Osteocyte (in vitro differentiated cells): ENCODE measurements at regions not wholly inside any gene's neighbourhood (a gene's known extent, or its start where the extent isn't known, plus 50 kb on each side); places are given as distances from the start of the nearest gene placed in this dataset.

Experiments used
- DNase-seq: peaks from one replicate; pipeline ENCODE4 v3.0.0; 2021; ENCODE audit warnings: mixed read lengths; ENCODE audit not compliant: unreplicated experiment; ENCODE audit errors: extremely low spot score
- H3K27ac Mint-ChIP-seq: one replicate; pipeline ENCODE4 v1.8.0; 2021; ENCODE audit warnings: mild to moderate bottlenecking, mixed read lengths; ENCODE audit not compliant: unreplicated experiment
- H3K27me3 Mint-ChIP-seq: one replicate; pipeline ENCODE4 v1.8.0; 2021; ENCODE audit warnings: mixed read lengths; ENCODE audit not compliant: unreplicated experiment
- H3K36me3 Mint-ChIP-seq: one replicate; pipeline ENCODE4 v1.8.0; 2021; ENCODE audit warnings: mixed read lengths; ENCODE audit not compliant: unreplicated experiment
- H3K4me1 Mint-ChIP-seq: one replicate; pipeline ENCODE4 v1.8.0; 2021; ENCODE audit warnings: mixed read lengths; ENCODE audit not compliant: unreplicated experiment
- H3K4me3 Mint-ChIP-seq: one replicate; pipeline ENCODE4 v1.8.0; 2021; ENCODE audit warnings: mild to moderate bottlenecking, moderate library complexity, mixed read lengths; ENCODE audit not compliant: unreplicated experiment
- H3K9me3 Mint-ChIP-seq: one replicate; pipeline ENCODE4 v1.8.0; 2021; ENCODE audit warnings: mixed read lengths; ENCODE audit not compliant: unreplicated experiment
- CTCF ChIP-seq: fragments of 200-600 bp; sonication (generic); IDR thresholded peaks from 2 replicates; pipeline ENCODE4 v1.5.0; 2021; ENCODE audit warnings: antibody characterized with exemption, mild to moderate bottlenecking, moderate library complexity

- no peaks in the 10 kb centered on the region for H3K9me3 Mint-ChIP-seq
- H3K36me3 Mint-ChIP-seq = no peaks in the 10 kb centered on the region
- no peak overlapping the region for H3K4me3 Mint-ChIP-seq
- H3K4me1 Mint-ChIP-seq = peaks cover 10% of the 10 kb centered on the region
- no peak for DNase-seq
- no peak for TF ChIP-seq CTCF
- peaks cover 29% of the 10 kb centered on the region for H3K27me3 Mint-ChIP-seq
- H3K27ac Mint-ChIP-seq = no peak overlapping the region
Observed at GRCh38 chr2:176585291-176585690, 316.0 kb downstream of the MTX2 start.

GRCh38 chr2:176585791-176586190, 316.5 kb downstream of the MTX2 start:
- TF ChIP-seq CTCF = no peak
- H3K27me3 Mint-ChIP-seq = peaks cover 29% of the 10 kb centered on the region
- no peaks in the 10 kb centered on the region for H3K9me3 Mint-ChIP-seq
- no peak overlapping the region for H3K27ac Mint-ChIP-seq
- H3K4me1 Mint-ChIP-seq = peaks cover 10% of the 10 kb centered on the region
- H3K36me3 Mint-ChIP-seq = no peaks in the 10 kb centered on the region
- no peak overlapping the region for H3K4me3 Mint-ChIP-seq
- no peak for DNase-seq

- Mint-ChIP-seq H3K9me3 (no peaks in the 10 kb centered on the region), H3K4me1 (no peaks in the 10 kb centered on the region), H3K36me3 (no peaks in the 10 kb centered on the region), H3K27me3 (peaks cover 13% of the 10 kb centered on the region), H3K27ac (no peak overlapping the region), H3K4me3 (no peak overlapping the region)
- no peak for DNase-seq
- no peak for TF ChIP-seq CTCF
Observed at GRCh38 chr2:176589287-176589686, 320.0 kb downstream of the MTX2 start.

GRCh38 chr2:176589825-176590440, 320.7 kb downstream of the MTX2 start:
- no peak for DNase-seq
- H3K27me3 Mint-ChIP-seq = peaks cover 12% of the 10 kb centered on the region
- no peaks in the 10 kb centered on the region for H3K4me1 Mint-ChIP-seq
- H3K9me3 Mint-ChIP-seq = no peaks in the 10 kb centered on the region
- H3K27ac Mint-ChIP-seq = no peak overlapping the region
- no peaks in the 10 kb centered on the region for H3K36me3 Mint-ChIP-seq
- TF ChIP-seq CTCF = no peak
- H3K4me3 Mint-ChIP-seq = no peak overlapping the region

GRCh38 chr2:176592216-176592615, 323.0 kb downstream of the MTX2 start:
- no peak for TF ChIP-seq CTCF
- Mint-ChIP-seq H3K27ac (no peak overlapping the region), H3K9me3 (no peaks in the 10 kb centered on the region), H3K4me1 (no peaks in the 10 kb centered on the region), H3K4me3 (no peak overlapping the region), H3K27me3 (peaks cover 3% of the 10 kb centered on the region), H3K36me3 (no peaks in the 10 kb centered on the region)
- DNase-seq = no peak
